OCI-LY3 (cell line): ENCODE measurements at regions not wholly inside any gene's neighbourhood (a gene's known extent, or its start where the extent isn't known, plus 50 kb on each side); places are given as distances from the start of the nearest gene placed in this dataset.

ENCODE experiments used
- H2AFZ ChIP-seq: fragments of 200-600, 300-600 bp; shearing (Covaris generic); 2 replicates; pipeline ENCODE4 v1.6.0; 2014; ENCODE audit warnings: antibody characterized with exemption, low read depth, low read length
- H3K27ac ChIP-seq: fragments of 200-600, 300-600 bp; sonication (generic); 2 replicates; pipeline ENCODE4 v1.5.1; 2014; ENCODE audit warnings: mild to moderate bottlenecking, low read length, moderate library complexity, mixed read lengths
- H3K27me3 ChIP-seq: fragments of 200-600, 300-600 bp; sonication (generic); 2 replicates; pipeline ENCODE4 v1.6.1; 2014; ENCODE audit warnings: low read depth, low read length, mixed read lengths
- H3K36me3 ChIP-seq: fragments of 200-600, 300-600 bp; sonication (generic); replicated peaks from 2 replicates; pipeline ENCODE3; 2014; ENCODE audit warnings: low read depth, low read length, mixed read lengths
- H3K4me1 ChIP-seq: fragments of 300-600, 200-600 bp; sonication (generic); 2 replicates; pipeline ENCODE4 v1.6.1; 2014; ENCODE audit warnings: low read length, mixed read lengths
- H3K4me2 ChIP-seq: fragments of 200-600, 300-600 bp; sonication (generic); 2 replicates; pipeline ENCODE4 v1.6.1; 2014; ENCODE audit warnings: low read length, mixed read lengths
- H3K4me3 ChIP-seq: fragments of 300-600, 200-600 bp; sonication (generic); 2 replicates; pipeline ENCODE4 v1.5.1; 2014; ENCODE audit warnings: antibody characterized with exemption, mild to moderate bottlenecking, low read length, moderate library complexity
- H3K79me2 ChIP-seq: fragments of 300-600, 200-600 bp; shearing (Covaris generic); 2 replicates; pipeline ENCODE4 v1.6.1; 2014; ENCODE audit warnings: mild to moderate bottlenecking, low read length, mixed read lengths
- H3K9ac ChIP-seq: fragments of 300-600, 200-600 bp; shearing (Covaris generic); 2 replicates; pipeline ENCODE4 v1.6.0; 2014; ENCODE audit warnings: mild to moderate bottlenecking, low read length, moderate library complexity
- H3K9me3 ChIP-seq: fragments of 200-600, 300-600 bp; shearing (Covaris generic); 2 replicates; pipeline ENCODE4 v1.6.1; 2014; ENCODE audit warnings: low read length, mixed read lengths; ENCODE audit not compliant: insufficient read depth
- H4K20me1 ChIP-seq: fragments of 200-600, 300-600 bp; sonication (generic); 2 replicates; pipeline ENCODE4 v1.6.1; 2016; ENCODE audit warnings: low read length, mixed read lengths; ENCODE audit not compliant: insufficient read depth
- EZH2phosphoT487 ChIP-seq: fragments of 200-600 bp; shearing (Covaris generic); IDR thresholded peaks from 2 replicates; pipeline ENCODE4 v1.6.1; 2018; ENCODE audit warnings: antibody characterized with exemption, mixed run types, low read depth
- TF ChIP-seq, protein P1 (sequence below): fragments of 200-600, 300-600 bp; sonication (generic); IDR thresholded peaks from 2 replicates; pipeline ENCODE4 v1.5.1; 2014; ENCODE audit warnings: antibody characterized with exemption, low read length, low read depth

- Histone ChIP-seq H3K79me2 (no peaks in the 10 kb centered on the region), H4K20me1 (no peaks in the 10 kb centered on the region), H3K9ac (no peak overlapping the region), H2AFZ (no peak overlapping the region), H3K27ac (no peak overlapping the region), H3K9me3 (no peaks in the 10 kb centered on the region), H3K4me2 (no peak overlapping the region), H3K27me3 (no peaks in the 10 kb centered on the region), H3K4me1 (no peaks in the 10 kb centered on the region), H3K36me3 (no peaks in the 10 kb centered on the region), H3K4me3 (no peak overlapping the region)
- TF ChIP-seq EZH2phosphoT487: no peak
- TF ChIP-seq, protein P1, sequence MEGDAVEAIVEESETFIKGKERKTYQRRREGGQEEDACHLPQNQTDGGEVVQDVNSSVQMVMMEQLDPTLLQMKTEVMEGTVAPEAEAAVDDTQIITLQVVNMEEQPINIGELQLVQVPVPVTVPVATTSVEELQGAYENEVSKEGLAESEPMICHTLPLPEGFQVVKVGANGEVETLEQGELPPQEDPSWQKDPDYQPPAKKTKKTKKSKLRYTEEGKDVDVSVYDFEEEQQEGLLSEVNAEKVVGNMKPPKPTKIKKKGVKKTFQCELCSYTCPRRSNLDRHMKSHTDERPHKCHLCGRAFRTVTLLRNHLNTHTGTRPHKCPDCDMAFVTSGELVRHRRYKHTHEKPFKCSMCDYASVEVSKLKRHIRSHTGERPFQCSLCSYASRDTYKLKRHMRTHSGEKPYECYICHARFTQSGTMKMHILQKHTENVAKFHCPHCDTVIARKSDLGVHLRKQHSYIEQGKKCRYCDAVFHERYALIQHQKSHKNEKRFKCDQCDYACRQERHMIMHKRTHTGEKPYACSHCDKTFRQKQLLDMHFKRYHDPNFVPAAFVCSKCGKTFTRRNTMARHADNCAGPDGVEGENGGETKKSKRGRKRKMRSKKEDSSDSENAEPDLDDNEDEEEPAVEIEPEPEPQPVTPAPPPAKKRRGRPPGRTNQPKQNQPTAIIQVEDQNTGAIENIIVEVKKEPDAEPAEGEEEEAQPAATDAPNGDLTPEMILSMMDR: no peak
Measured at GRCh38 chr5:74552101-74552500, 88.4 kb downstream of the ENC1 start.

GRCh38 chr5:74550927-74551326 lies 89.6 kb downstream of the ENC1 start:
- no peak for TF ChIP-seq EZH2phosphoT487
- TF ChIP-seq, protein P1: no peak
- Histone ChIP-seq H3K27me3 (no peaks in the 10 kb centered on the region), H3K9ac (no peak overlapping the region), H3K27ac (no peak overlapping the region), H3K79me2 (no peaks in the 10 kb centered on the region), H3K36me3 (no peaks in the 10 kb centered on the region), H3K9me3 (no peaks in the 10 kb centered on the region), H3K4me1 (no peaks in the 10 kb centered on the region), H3K4me3 (no peak overlapping the region), H4K20me1 (no peaks in the 10 kb centered on the region), H2AFZ (no peak overlapping the region), H3K4me2 (no peak overlapping the region)

DNA sequence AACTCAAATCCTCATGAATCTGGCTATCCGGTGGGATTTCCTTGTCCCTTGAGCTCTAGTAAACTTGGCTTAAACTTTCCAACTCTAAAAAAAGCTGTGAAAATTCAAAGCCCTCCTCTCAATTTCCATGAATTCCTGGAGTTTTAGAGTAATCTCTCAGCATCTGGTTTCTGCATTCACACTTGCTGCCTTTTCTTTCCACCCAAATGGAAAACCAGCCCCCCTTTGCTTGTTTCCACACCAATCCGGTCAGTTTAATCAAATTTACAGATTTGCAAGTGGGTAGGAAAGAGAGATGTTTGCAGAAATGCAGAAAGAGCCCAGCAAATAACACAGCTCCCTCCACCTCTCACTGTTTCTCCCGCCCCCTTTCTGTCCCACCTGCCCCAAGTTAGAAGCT lies 91.1 kb downstream of the ENC1 start:
- H3K9ac ChIP-seq: no peak overlapping the region
- H3K4me1 ChIP-seq: no peaks in the 10 kb centered on the region
- H3K9me3 ChIP-seq: no peaks in the 10 kb centered on the region
- no peak overlapping the region for H3K4me3 ChIP-seq
- H3K79me2 ChIP-seq: no peaks in the 10 kb centered on the region
- no peak for TF ChIP-seq EZH2phosphoT487
- TF ChIP-seq, protein P1: no peak
- H3K4me2 ChIP-seq: no peak overlapping the region
- no peaks in the 10 kb centered on the region for H4K20me1 ChIP-seq
- H3K27me3 ChIP-seq: no peaks in the 10 kb centered on the region
- H3K27ac ChIP-seq: no peak overlapping the region
- H2AFZ ChIP-seq: no peak overlapping the region
- H3K36me3 ChIP-seq: no peaks in the 10 kb centered on the region

DNA sequence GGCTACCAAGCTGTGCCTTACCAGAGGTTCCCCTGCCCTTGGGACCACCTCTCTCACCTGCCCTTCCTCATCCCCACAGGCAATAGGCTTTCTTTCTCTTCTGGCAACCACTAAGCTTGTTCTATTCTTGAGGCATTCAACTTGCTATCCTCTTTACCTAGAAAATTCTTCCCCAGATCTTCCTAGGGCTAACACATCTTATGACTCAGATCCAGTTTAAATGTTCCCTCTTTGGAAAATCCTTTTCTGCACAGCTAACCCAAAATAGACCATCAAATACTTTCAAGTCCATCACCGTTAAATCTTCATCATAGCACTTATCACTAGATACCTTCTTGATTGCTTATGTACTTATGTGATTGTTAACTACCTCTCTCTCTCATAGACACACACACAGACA lies 93.7 kb downstream of the ENC1 start:
- no peaks in the 10 kb centered on the region for H3K9me3 ChIP-seq
- H3K9ac ChIP-seq: no peak overlapping the region
- TF ChIP-seq, protein P1: no peak
- TF ChIP-seq EZH2phosphoT487: no peak
- no peak overlapping the region for H3K27ac ChIP-seq
- H2AFZ ChIP-seq: no peak overlapping the region
- H3K4me2 ChIP-seq: no peak overlapping the region
- no peaks in the 10 kb centered on the region for H3K4me1 ChIP-seq
- no peak overlapping the region for H3K4me3 ChIP-seq
- no peaks in the 10 kb centered on the region for H3K79me2 ChIP-seq
- no peaks in the 10 kb centered on the region for H4K20me1 ChIP-seq
- no peaks in the 10 kb centered on the region for H3K27me3 ChIP-seq
- no peaks in the 10 kb centered on the region for H3K36me3 ChIP-seq
